Esophagus muscularis mucosa (tissue), 4 donors: ENCODE measurements at regions not wholly inside any gene's neighbourhood (a gene's known extent, or its start where the extent isn't known, plus 50 kb on each side); places are given as distances from the start of the nearest gene placed in this dataset.
"Not testable (repeated sequence)": the region's sequence is repeated elsewhere in the genome, so short reads cannot be mapped to it uniquely, and the experiment has no call there.

Experiments
- DNase-seq: peaks from one replicate; pipeline ENCODE4 v3.0.0-alpha.2; 2017; ENCODE audit errors: extremely low spot score
- H3K27ac ChIP-seq, 4 donors: fragments of 200-600 bp; sonication (generic); replicated peaks in 1 of 4; 1 replicate in 3 of 4; 2 replicates in 1 of 4; pipeline ENCODE4 v1.5.1; 2016 to 2019; ENCODE audit warnings: mild to moderate bottlenecking in 1 of 4
- H3K27me3 ChIP-seq, 4 donors: fragments of 200-600 bp; sonication (generic); one replicate each; pipeline versions ENCODE4 v1.5.1 to v1.6.0; 2016 to 2019
- H3K36me3 ChIP-seq, 4 donors: fragments of 200-600 bp; sonication (generic); one replicate each; pipeline ENCODE4 v1.5.1; 2016 to 2019
- H3K4me1 ChIP-seq, 4 donors: fragments of 200-600 bp; sonication (generic); one replicate each; pipeline ENCODE4 v1.5.1; 2016 to 2019
- H3K4me3 ChIP-seq, 4 donors: fragments of 200-600 bp; sonication (generic); 1 replicate in 2 of 4; 2 replicates in 2 of 4; pipeline ENCODE4 v1.5.1; 2016 to 2019; ENCODE audit warnings: mild to moderate bottlenecking in 4 of 4, moderate library complexity in 1 of 4
- H3K9me3 ChIP-seq, 4 donors: fragments of 200-600 bp; sonication (generic); 1 replicate in 3 of 4; 2 replicates in 1 of 4; pipeline ENCODE4 v1.5.1; 2016 to 2019
- EP300 ChIP-seq: sonication (generic); formaldehyde crosslinking; IDR thresholded peaks from one replicate; pipeline ENCODE4 v1.6.1; 2017; ENCODE audit warnings: antibody characterized with exemption
- POLR2A ChIP-seq: fragments of 450-650 bp; IDR thresholded peaks from one replicate; pipeline ENCODE4 v1.6.1; 2017; ENCODE audit warnings: antibody characterized with exemption, moderate library complexity, mild to moderate bottlenecking, low read depth
- POLR2AphosphoS5 ChIP-seq, 2 donors: sonication (generic); formaldehyde crosslinking; IDR thresholded peaks; one replicate each; pipeline ENCODE4 v1.6.1; 2017; ENCODE audit warnings: antibody characterized with exemption in 2 of 2
- whole genome bisulfite sequencing: methylation state at CpG from one replicate; pipeline ENCODE4 v1.1.5; 2018; 5-methylcytosine and 5-hydroxymethylcytosine counted together
- intact Hi-C: fragments of 100-400 bp; cut with DNase I; formaldehyde crosslinking; loops from one replicate; pipeline ENCODE4 v1.15.1; 2023
- TF ChIP-seq, protein P1 (sequence below), 3 experiments: fragments of 200-600 bp in 2 of 3; fragments of 450-650 bp in 1 of 3; sonication (generic) in 2 of 3; IDR thresholded peaks; one replicate each; pipeline ENCODE4 v1.5.1; 2017 to 2019; ENCODE audit warnings: antibody characterized with exemption in 3 of 3, mild to moderate bottlenecking in 2 of 3, moderate library complexity in 1 of 3

GRCh38 chr1:60841116-60842046 is 241.0 kb upstream of the NFIA start:
- intact Hi-C loops, result no loop called here
- 86% methylated on average over 5 of the region's 5 CpGs for WGBS
- H3K4me1 ChIP-seq, result no peaks in the 10 kb centered on the region
- H3K27me3 ChIP-seq, result no peaks in the 10 kb centered on the region
- no peak for DNase-seq
- no peaks in the 10 kb centered on the region for H3K36me3 ChIP-seq
- H3K27ac ChIP-seq, result no peak overlapping the region
- H3K4me3 ChIP-seq, result no peak overlapping the region
- peaks cover 0 to 5% (median 0%) of the 10 kb centered on the region in 4 donors for H3K9me3 ChIP-seq
- TF ChIP-seq POLR2AphosphoS5 (IDR thresholded peaks at IDR 0.05) (no peak), EP300 (no peak), POLR2A (no peak)
- TF ChIP-seq, protein P1, sequence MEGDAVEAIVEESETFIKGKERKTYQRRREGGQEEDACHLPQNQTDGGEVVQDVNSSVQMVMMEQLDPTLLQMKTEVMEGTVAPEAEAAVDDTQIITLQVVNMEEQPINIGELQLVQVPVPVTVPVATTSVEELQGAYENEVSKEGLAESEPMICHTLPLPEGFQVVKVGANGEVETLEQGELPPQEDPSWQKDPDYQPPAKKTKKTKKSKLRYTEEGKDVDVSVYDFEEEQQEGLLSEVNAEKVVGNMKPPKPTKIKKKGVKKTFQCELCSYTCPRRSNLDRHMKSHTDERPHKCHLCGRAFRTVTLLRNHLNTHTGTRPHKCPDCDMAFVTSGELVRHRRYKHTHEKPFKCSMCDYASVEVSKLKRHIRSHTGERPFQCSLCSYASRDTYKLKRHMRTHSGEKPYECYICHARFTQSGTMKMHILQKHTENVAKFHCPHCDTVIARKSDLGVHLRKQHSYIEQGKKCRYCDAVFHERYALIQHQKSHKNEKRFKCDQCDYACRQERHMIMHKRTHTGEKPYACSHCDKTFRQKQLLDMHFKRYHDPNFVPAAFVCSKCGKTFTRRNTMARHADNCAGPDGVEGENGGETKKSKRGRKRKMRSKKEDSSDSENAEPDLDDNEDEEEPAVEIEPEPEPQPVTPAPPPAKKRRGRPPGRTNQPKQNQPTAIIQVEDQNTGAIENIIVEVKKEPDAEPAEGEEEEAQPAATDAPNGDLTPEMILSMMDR (IDR thresholded peaks at IDR 0.05), result no peak

GRCh38 chr1:60840476-60840875 is 241.9 kb upstream of the NFIA start:
- H3K27me3 ChIP-seq, H3K36me3 ChIP-seq, H3K27ac ChIP-seq, DNase-seq, intact Hi-C loops, H3K4me1 ChIP-seq, H3K4me3 ChIP-seq, H3K9me3 ChIP-seq: not testable (repeated sequence)
- 98% methylated on average over 2 of the region's 2 CpGs for WGBS

DNA sequence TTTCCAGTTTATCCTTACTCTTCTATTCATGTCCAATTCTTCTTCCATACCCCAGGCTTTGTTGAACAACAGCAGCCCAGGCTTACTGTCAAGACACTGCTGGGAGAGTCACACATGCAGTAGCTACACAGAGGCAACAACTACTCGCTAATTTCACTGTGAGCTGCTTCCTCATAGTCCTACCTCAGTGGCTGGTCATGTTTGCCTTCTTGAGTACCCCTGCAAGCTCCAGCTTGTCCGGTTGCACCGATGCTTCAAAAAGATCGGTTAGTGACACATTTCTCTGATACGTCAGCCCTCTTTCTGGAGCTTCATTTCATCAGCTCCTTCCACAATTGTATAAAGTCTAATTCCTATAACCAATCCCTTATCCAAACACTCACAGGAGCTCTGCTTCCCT is 246.7 kb upstream of the NFIA start:
- Histone ChIP-seq H3K4me1 (no peaks in the 10 kb centered on the region), H3K9me3 (no peaks in the 10 kb centered on the region), H3K36me3 (no peaks in the 10 kb centered on the region), H3K27ac (no peak overlapping the region), H3K27me3 (no peaks in the 10 kb centered on the region), H3K4me3 (no peak overlapping the region)
- TF ChIP-seq, protein P1 (IDR thresholded peaks at IDR 0.05), result no peak
- TF ChIP-seq EP300, result no peak
- TF ChIP-seq POLR2AphosphoS5 (IDR thresholded peaks at IDR 0.05), result no peak
- no peak for TF ChIP-seq POLR2A
- 93% methylated on average over 5 of the region's 5 CpGs for WGBS
- intact Hi-C loops, result no loop called here
- DNase-seq, result no peak

GRCh38 chr1:60833173-60833572 is 249.2 kb upstream of the NFIA start:
- WGBS, result 67% methylated on average over 3 of the region's 3 CpGs
- intact Hi-C loops, result no loop called here
- H3K36me3 ChIP-seq, result no peaks in the 10 kb centered on the region
- TF ChIP-seq, protein P1 (IDR thresholded peaks at IDR 0.05), result no peak
- TF ChIP-seq EP300 (no peak), POLR2A (no peak), POLR2AphosphoS5 (IDR thresholded peaks at IDR 0.05) (no peak)
- no peak for DNase-seq
- no peaks in the 10 kb centered on the region for H3K27me3 ChIP-seq
- H3K4me1 ChIP-seq, result no peaks in the 10 kb centered on the region
- H3K4me3 ChIP-seq, result no peak overlapping the region
- H3K9me3 ChIP-seq, result no peaks in the 10 kb centered on the region
- H3K27ac ChIP-seq, result no peak overlapping the region

DNA sequence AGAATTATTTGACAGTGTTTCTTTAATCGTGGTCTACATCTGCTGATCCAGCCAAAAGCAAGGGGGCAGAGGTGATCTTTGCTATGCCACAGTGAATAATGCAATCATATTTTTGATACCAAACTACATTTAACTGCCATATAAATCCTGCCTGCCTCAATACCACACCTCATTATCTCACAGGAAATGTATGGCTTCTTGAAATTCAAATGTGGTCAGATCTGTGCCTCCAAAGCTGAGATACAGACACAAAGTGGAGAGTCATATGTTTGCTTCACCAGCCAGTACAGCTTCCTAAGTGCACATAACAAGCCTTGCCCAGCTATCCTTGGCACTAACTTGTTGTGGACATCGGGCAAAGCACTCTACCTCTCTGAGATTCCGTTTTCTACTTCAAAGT is 250.0 kb upstream of the NFIA start:
- Histone ChIP-seq H3K27me3 (no peaks in the 10 kb centered on the region), H3K27ac (no peak overlapping the region), H3K4me3 (no peak overlapping the region), H3K4me1 (no peaks in the 10 kb centered on the region), H3K9me3 (no peaks in the 10 kb centered on the region), H3K36me3 (no peaks in the 10 kb centered on the region)
- TF ChIP-seq, protein P1 (IDR thresholded peaks at IDR 0.05), result no peak
- TF ChIP-seq EP300 (no peak), POLR2A (no peak), POLR2AphosphoS5 (IDR thresholded peaks at IDR 0.05) (no peak)
- intact Hi-C loops, result no loop called here
- WGBS, result 72% methylated on average over 3 of the region's 3 CpGs
- DNase-seq, result no peak
